Esophagus muscularis mucosa (tissue), 4 donors: ENCODE measurements at regions not wholly inside any gene's neighbourhood (a gene's known extent, or its start where the extent isn't known, plus 50 kb on each side); places are given as distances from the start of the nearest gene placed in this dataset.
A peak's percentile ranks its signal among the peaks of the same experiment; 100 is the strongest.

ENCODE experiments used
- DNase-seq: peaks from one replicate; pipeline ENCODE4 v3.0.0-alpha.2; 2017; ENCODE audit errors: extremely low spot score
- H3K27ac ChIP-seq, 4 donors: fragments of 200-600 bp; sonication (generic); replicated peaks in 1 of 4; 1 replicate in 3 of 4; 2 replicates in 1 of 4; pipeline ENCODE4 v1.5.1; 2016 to 2019; ENCODE audit warnings: mild to moderate bottlenecking in 1 of 4
- H3K27me3 ChIP-seq, 4 donors: fragments of 200-600 bp; sonication (generic); one replicate each; pipeline versions ENCODE4 v1.5.1 to v1.6.0; 2016 to 2019
- H3K36me3 ChIP-seq, 4 donors: fragments of 200-600 bp; sonication (generic); one replicate each; pipeline ENCODE4 v1.5.1; 2016 to 2019
- H3K4me1 ChIP-seq, 4 donors: fragments of 200-600 bp; sonication (generic); one replicate each; pipeline ENCODE4 v1.5.1; 2016 to 2019
- H3K4me3 ChIP-seq, 4 donors: fragments of 200-600 bp; sonication (generic); 1 replicate in 2 of 4; 2 replicates in 2 of 4; pipeline ENCODE4 v1.5.1; 2016 to 2019; ENCODE audit warnings: mild to moderate bottlenecking in 4 of 4, moderate library complexity in 1 of 4
- H3K9me3 ChIP-seq, 4 donors: fragments of 200-600 bp; sonication (generic); 1 replicate in 3 of 4; 2 replicates in 1 of 4; pipeline ENCODE4 v1.5.1; 2016 to 2019
- EP300 ChIP-seq: sonication (generic); formaldehyde crosslinking; IDR thresholded peaks from one replicate; pipeline ENCODE4 v1.6.1; 2017; ENCODE audit warnings: antibody characterized with exemption
- POLR2A ChIP-seq: fragments of 450-650 bp; IDR thresholded peaks from one replicate; pipeline ENCODE4 v1.6.1; 2017; ENCODE audit warnings: antibody characterized with exemption, moderate library complexity, mild to moderate bottlenecking, low read depth
- POLR2AphosphoS5 ChIP-seq, 2 donors: sonication (generic); formaldehyde crosslinking; IDR thresholded peaks; one replicate each; pipeline ENCODE4 v1.6.1; 2017; ENCODE audit warnings: antibody characterized with exemption in 2 of 2
- WGBS: methylation state at CpG from one replicate; pipeline ENCODE4 v1.1.5; 2018; 5-methylcytosine and 5-hydroxymethylcytosine counted together
- intact Hi-C: fragments of 100-400 bp; cut with DNase I; formaldehyde crosslinking; loops from one replicate; pipeline ENCODE4 v1.15.1; 2023
- TF ChIP-seq, protein P1 (sequence below), 3 experiments: fragments of 200-600 bp in 2 of 3; fragments of 450-650 bp in 1 of 3; sonication (generic) in 2 of 3; IDR thresholded peaks; one replicate each; pipeline ENCODE4 v1.5.1; 2017 to 2019; ENCODE audit warnings: antibody characterized with exemption in 3 of 3, mild to moderate bottlenecking in 2 of 3, moderate library complexity in 1 of 3

DNA sequence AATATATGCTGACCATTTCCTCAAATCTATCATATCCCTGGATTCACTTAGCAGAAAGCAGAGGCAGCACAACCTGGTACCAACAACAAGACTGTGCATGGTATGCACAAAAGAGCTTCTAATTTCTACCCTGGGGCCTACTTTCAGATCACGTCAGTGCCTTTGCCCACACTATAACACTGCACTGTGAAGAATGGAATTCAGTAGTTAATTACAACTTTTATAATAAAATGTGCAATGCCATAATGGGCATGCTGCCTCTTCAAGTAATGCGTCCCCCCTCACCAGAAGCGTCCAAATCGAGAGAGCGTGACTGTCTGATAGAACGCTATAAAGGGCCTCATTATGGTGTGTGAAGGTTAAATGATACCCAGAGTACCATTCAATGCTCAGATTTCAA is 328.1 kb upstream of the PKDCC start:
- 94% methylated on average over 6 of the region's 6 CpGs for WGBS
- Histone ChIP-seq H3K9me3 (no peaks in the 10 kb centered on the region), H3K36me3 (no peaks in the 10 kb centered on the region), H3K27me3 (no peaks in the 10 kb centered on the region), H3K4me1 (no peaks in the 10 kb centered on the region), H3K4me3 (no peak overlapping the region), H3K27ac (no peak overlapping the region)
- intact Hi-C loops: no loop called here
- TF ChIP-seq, protein P1, sequence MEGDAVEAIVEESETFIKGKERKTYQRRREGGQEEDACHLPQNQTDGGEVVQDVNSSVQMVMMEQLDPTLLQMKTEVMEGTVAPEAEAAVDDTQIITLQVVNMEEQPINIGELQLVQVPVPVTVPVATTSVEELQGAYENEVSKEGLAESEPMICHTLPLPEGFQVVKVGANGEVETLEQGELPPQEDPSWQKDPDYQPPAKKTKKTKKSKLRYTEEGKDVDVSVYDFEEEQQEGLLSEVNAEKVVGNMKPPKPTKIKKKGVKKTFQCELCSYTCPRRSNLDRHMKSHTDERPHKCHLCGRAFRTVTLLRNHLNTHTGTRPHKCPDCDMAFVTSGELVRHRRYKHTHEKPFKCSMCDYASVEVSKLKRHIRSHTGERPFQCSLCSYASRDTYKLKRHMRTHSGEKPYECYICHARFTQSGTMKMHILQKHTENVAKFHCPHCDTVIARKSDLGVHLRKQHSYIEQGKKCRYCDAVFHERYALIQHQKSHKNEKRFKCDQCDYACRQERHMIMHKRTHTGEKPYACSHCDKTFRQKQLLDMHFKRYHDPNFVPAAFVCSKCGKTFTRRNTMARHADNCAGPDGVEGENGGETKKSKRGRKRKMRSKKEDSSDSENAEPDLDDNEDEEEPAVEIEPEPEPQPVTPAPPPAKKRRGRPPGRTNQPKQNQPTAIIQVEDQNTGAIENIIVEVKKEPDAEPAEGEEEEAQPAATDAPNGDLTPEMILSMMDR (IDR thresholded peaks at IDR 0.05): no peak
- TF ChIP-seq POLR2A (no peak), POLR2AphosphoS5 (IDR thresholded peaks at IDR 0.05) (no peak), EP300 (no peak)
- DNase-seq: no peak

DNA sequence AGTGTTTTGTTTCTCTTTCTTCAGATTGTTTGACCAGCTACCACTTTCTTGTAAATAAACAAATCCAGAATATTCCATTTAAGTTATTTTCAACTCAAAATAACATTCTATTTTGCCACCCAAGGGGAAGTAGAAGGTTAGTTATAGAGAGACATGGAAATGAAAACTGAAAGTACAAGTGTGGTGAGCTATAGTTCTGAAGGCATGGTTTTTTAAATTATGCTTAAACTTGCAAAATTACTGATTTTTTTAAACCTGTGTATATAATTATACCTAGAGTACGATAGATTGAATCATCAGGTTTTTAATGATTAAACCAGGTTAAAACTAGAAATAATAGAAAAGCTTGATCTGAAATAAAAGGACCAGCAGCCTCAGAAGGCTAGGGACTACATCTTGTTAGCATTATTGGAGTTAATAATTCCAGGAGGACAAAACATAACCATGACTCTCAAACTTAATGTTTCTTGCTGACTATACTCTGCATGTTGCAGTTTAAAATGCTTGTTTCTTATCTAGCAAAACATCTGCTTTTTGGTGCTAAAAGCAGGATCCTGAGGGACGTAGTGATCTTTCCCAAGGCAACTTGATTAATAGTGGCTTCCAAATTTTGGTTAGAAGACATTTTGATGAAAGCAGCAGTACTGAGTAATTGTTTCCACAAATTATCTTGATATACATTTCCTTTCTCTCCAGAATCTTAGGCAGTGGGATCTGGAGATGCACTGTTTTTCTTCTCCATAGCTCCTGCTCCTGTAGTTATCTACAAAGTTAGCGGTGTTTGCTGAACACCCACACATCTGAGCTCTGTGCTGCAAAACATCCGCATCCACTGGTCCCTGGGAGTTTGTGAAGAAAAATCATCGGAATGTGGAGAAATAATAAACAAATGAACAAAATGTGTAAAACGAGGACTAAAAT is 327.2 kb upstream of the PKDCC start:
- DNase-seq: no peak
- Histone ChIP-seq H3K27ac (peak overlapping the region in 1 of 4 donors; percentile 5), H3K36me3 (no peaks in the 10 kb centered on the region), H3K9me3 (no peaks in the 10 kb centered on the region), H3K4me1 (no peaks in the 10 kb centered on the region), H3K27me3 (no peaks in the 10 kb centered on the region), H3K4me3 (no peak overlapping the region)
- no peak for TF ChIP-seq POLR2A
- intact Hi-C loops: no loop called here
- WGBS: 59% methylated on average over 6 of the region's 6 CpGs

DNA sequence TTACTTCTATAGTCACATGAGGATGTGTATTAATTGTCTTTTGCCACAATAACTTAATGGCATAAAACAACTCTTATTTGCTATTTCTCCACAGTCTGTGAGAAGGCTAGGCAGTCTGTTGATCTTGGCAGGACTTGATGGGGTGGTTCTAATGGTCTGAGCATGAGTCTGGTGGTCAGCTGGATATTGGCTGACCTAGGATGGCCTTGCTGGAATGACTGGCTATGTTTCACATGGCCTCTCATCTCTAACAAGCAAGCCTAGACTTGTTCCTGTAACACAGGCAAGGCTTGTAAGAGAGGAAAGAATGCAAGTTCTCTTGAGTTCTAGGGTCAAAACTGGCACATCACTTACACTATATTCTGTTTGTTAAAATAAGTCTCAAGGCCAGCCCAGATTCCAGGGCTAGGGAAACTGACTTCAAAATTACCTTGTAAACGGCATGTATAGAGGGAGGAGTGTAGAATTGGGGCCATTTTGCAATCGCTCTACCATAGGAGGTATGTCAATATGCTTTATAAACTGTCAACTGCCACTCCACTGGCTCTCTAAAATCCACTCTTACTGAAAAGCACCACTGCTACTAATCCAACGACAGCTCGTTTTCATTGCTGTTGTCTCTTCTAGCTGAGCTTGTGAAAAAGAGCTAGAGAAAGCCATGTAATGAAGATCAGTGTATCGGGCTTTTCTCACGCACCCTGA is 325.0 kb upstream of the PKDCC start:
- no peak overlapping the region for H3K4me3 ChIP-seq
- DNase-seq: no peak
- intact Hi-C loops: no loop called here
- no peaks in the 10 kb centered on the region for H3K27me3 ChIP-seq
- H3K9me3 ChIP-seq: no peaks in the 10 kb centered on the region
- H3K27ac ChIP-seq: no peak overlapping the region
- no peaks in the 10 kb centered on the region for H3K4me1 ChIP-seq
- TF ChIP-seq, protein P1 (IDR thresholded peaks at IDR 0.05): no peak
- TF ChIP-seq EP300: no peak
- no peak for TF ChIP-seq POLR2A
- TF ChIP-seq POLR2AphosphoS5 (IDR thresholded peaks at IDR 0.05): no peak
- no peaks in the 10 kb centered on the region for H3K36me3 ChIP-seq
- WGBS: 89% methylated on average over 6 of the region's 6 CpGs

DNA sequence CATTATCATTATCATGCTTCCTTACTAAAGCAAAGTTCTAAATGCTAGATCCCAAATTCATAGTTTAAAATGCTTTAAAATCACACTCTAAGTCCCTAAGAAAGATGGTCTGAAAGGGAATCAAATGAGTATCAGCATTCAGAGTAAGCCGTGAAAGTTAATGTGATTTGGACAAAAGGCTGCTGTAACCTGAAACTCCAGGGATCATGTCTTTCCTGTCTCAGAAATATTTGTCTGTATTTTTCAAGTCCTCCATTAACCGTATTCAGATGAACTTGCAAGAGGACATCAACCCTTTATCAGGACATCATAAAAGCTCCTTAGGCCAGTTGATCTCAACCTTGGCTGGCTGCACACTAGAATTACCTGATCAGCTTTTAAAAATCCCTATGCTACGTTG is 324.3 kb upstream of the PKDCC start:
- no peak for DNase-seq
- Histone ChIP-seq H3K9me3 (no peaks in the 10 kb centered on the region), H3K27me3 (no peaks in the 10 kb centered on the region), H3K27ac (no peak overlapping the region), H3K4me3 (no peak overlapping the region), H3K36me3 (no peaks in the 10 kb centered on the region), H3K4me1 (no peaks in the 10 kb centered on the region)
- TF ChIP-seq, protein P1 (IDR thresholded peaks at IDR 0.05): no peak
- TF ChIP-seq POLR2AphosphoS5 (IDR thresholded peaks at IDR 0.05) (no peak), EP300 (no peak)
- intact Hi-C loops: no loop called here
- 72% methylated on average over 3 of the region's 3 CpGs for WGBS

DNA sequence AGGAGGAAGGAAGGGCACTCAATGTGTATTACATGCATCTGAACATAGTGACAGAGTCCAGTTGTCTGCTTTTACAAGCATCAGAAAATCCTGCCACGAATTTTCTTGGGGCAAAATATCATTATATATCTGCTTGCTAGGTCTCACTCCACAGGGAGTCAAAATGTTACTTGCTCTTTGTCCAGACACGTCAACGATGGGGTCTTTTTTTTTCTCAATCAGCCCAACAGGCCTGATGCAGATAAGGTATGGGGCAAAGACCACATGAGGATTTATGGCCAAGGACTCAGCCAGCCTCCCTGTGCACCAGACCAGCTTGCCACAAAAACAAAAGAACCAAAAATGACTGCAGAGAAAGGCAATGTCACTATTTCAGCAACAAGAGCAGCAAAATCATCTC is 323.4 kb upstream of the PKDCC start:
- Histone ChIP-seq H3K36me3 (no peaks in the 10 kb centered on the region), H3K27ac (no peak overlapping the region), H3K27me3 (no peaks in the 10 kb centered on the region), H3K9me3 (no peaks in the 10 kb centered on the region), H3K4me3 (no peak overlapping the region), H3K4me1 (no peaks in the 10 kb centered on the region)
- intact Hi-C loops: no loop called here
- WGBS: 81% methylated on average over 3 of the region's 3 CpGs
- TF ChIP-seq POLR2AphosphoS5 (IDR thresholded peaks at IDR 0.05): no peak
- DNase-seq: no peak
